Upper lobe of right lung (tissue), 1 donor: ENCODE measurements at regions not wholly inside any gene's neighbourhood (a gene's known extent, or its start where the extent isn't known, plus 50 kb on each side); places are given as distances from the start of the nearest gene placed in this dataset.

ENCODE experiments used
- ATAC-seq: fragments of 200-7000 bp; cut with Tn5 transposase; one replicate; pipeline ENCODE4 v1.9.1; 2020; ENCODE audit warnings: mild to moderate bottlenecking, moderate library complexity
- DNase-seq: peaks from one replicate; pipeline ENCODE4 v3.0.0-alpha.2; 2020
- H3K27ac ChIP-seq: fragments of 200-600 bp; one replicate; pipeline ENCODE4 v1.8.0; 2022
- H3K27me3 ChIP-seq: fragments of 200-600 bp; one replicate; pipeline ENCODE4 v1.8.0; 2022; ENCODE audit warnings: mild to moderate bottlenecking
- H3K36me3 ChIP-seq: fragments of 200-600 bp; one replicate; pipeline ENCODE4 v1.8.0; 2022
- H3K4me1 ChIP-seq: fragments of 200-600 bp; one replicate; pipeline ENCODE4 v1.8.0; 2022
- H3K4me3 ChIP-seq: fragments of 200-600 bp; one replicate; pipeline ENCODE4 v1.8.0; 2022; ENCODE audit warnings: mild to moderate bottlenecking
- H3K9me3 ChIP-seq: fragments of 200-600 bp; one replicate; pipeline ENCODE4 v1.8.0; 2022
- intact Hi-C: fragments of 100-400 bp; cut with DNase I; formaldehyde crosslinking; loops from one replicate; pipeline ENCODE4 v1.11.0; 2022
- TF ChIP-seq, protein P1 (sequence below): fragments of 200-600 bp; IDR thresholded peaks from one replicate; pipeline ENCODE4 v1.8.0; 2022; ENCODE audit warnings: antibody characterized with exemption
- donor health status: DM: no; HTN: yes; CAD: no; lungs with severe emphysema.

DNA sequence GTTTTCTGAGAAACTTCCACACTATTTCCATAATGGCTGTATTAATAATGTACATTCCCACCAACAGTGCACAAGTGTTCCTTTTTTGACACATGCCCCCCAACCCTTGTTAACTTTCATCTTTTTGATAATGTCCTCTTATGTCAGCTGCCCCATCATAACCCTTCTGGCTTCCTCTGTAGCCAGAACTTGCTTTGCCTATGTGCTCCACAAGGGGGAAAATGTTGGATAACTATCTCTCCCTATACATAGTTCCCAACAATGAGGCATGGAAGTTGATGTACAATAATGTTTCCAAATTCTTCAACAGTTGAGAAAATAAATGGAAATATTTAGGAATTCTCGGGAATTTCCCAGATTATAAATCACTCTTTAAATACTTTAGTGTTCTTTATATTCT, 142.9 kb downstream of the ASB9 start:
- no peaks in the 10 kb centered on the region for H3K27me3 ChIP-seq
- DNase-seq, result no peak
- no peaks in the 10 kb centered on the region for H3K4me1 ChIP-seq
- H3K36me3 ChIP-seq, result no peaks in the 10 kb centered on the region
- no peak overlapping the region for H3K27ac ChIP-seq
- ATAC-seq, result no peak
- H3K4me3 ChIP-seq, result no peak overlapping the region
- no peaks in the 10 kb centered on the region for H3K9me3 ChIP-seq
- intact Hi-C loops, result no loop called here
- TF ChIP-seq, protein P1, sequence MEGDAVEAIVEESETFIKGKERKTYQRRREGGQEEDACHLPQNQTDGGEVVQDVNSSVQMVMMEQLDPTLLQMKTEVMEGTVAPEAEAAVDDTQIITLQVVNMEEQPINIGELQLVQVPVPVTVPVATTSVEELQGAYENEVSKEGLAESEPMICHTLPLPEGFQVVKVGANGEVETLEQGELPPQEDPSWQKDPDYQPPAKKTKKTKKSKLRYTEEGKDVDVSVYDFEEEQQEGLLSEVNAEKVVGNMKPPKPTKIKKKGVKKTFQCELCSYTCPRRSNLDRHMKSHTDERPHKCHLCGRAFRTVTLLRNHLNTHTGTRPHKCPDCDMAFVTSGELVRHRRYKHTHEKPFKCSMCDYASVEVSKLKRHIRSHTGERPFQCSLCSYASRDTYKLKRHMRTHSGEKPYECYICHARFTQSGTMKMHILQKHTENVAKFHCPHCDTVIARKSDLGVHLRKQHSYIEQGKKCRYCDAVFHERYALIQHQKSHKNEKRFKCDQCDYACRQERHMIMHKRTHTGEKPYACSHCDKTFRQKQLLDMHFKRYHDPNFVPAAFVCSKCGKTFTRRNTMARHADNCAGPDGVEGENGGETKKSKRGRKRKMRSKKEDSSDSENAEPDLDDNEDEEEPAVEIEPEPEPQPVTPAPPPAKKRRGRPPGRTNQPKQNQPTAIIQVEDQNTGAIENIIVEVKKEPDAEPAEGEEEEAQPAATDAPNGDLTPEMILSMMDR, result no peak

DNA sequence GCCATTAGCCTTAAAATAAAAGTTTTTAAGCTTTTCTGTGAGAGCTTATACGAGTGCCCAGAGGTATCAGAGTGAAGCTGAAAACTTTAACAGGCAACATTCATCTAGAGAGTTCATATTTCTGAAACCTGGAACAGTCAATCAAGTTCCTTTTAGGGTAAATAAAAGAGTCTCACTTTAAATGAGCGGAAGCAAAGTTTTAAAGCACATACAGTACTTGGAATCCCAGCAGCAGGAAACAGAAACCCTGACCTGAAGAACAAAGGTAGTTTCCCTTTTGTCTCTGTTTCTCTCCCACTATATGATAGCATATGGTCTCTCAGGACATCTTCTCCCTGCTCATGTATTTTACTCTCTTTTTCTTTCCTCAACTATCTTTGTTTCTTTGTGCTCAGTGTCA, 153.0 kb downstream of the ASB9 start:
- TF ChIP-seq, protein P1, result no peak
- no peaks in the 10 kb centered on the region for H3K36me3 ChIP-seq
- no peak overlapping the region for H3K4me3 ChIP-seq
- no peaks in the 10 kb centered on the region for H3K27me3 ChIP-seq
- H3K9me3 ChIP-seq, result no peaks in the 10 kb centered on the region
- no peak for ATAC-seq
- H3K4me1 ChIP-seq, result no peaks in the 10 kb centered on the region
- DNase-seq, result no peak
- intact Hi-C loops, result no loop called here
- no peak overlapping the region for H3K27ac ChIP-seq

DNA sequence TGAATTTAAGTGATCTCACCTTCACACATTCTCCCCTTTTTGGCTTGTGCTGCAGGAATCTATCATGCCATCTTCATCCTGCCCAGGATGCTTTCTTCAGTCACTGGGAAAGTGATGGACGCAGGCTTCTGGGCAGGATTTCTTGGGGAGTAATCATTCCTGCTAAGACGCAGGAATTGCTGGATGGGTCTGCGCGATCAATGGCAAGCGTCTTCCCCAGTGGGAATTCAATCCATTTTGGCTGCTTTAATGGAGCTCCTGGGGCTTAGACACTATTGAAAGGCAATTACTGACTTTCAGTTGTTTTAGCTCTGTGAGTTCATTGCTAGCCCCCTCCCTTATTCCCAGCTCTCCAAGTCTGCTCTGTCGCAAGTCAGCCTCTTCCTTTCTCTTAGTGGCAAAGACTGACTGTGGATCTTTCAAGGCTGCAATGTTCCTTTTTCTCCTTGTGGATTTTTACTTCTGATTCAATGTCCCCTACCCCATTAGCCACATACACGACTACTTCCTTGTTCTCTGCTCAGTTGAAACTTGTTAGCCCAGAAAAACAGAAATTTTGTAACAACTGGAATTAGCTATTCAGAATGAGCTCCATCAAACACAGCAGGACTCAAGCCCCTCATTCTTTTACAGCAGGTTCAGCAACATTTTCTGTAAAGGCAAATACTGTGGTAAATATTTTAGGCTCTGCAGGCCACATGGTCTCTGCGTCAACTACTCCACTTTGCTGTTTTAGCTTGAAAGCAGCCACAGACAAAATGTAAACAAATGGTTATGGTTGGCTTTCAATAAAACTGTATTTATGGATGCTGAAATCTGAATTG, 154.9 kb downstream of the ASB9 start:
- no peak for ATAC-seq
- intact Hi-C loops, result no loop called here
- no peaks in the 10 kb centered on the region for H3K36me3 ChIP-seq

GRCh38 chrX:15107367-15107988, 162.4 kb downstream of the ASB9 start:
- Histone ChIP-seq H3K4me1 (no peaks in the 10 kb centered on the region), H3K9me3 (no peaks in the 10 kb centered on the region), H3K4me3 (no peak overlapping the region), H3K27me3 (no peaks in the 10 kb centered on the region), H3K36me3 (no peaks in the 10 kb centered on the region), H3K27ac (no peak overlapping the region)
- TF ChIP-seq, protein P1, result no peak
- no peak for ATAC-seq
- DNase-seq, result no peak
- intact Hi-C loops, result no loop called here

More for the DNA sequence above, 154.9 kb downstream of the ASB9 start:
- DNase-seq, result no peak
- Histone ChIP-seq H3K9me3 (no peaks in the 10 kb centered on the region), H3K27ac (no peak overlapping the region), H3K4me3 (no peak overlapping the region), H3K4me1 (no peaks in the 10 kb centered on the region), H3K27me3 (no peaks in the 10 kb centered on the region)
- TF ChIP-seq, protein P1, result no peak

DNA sequence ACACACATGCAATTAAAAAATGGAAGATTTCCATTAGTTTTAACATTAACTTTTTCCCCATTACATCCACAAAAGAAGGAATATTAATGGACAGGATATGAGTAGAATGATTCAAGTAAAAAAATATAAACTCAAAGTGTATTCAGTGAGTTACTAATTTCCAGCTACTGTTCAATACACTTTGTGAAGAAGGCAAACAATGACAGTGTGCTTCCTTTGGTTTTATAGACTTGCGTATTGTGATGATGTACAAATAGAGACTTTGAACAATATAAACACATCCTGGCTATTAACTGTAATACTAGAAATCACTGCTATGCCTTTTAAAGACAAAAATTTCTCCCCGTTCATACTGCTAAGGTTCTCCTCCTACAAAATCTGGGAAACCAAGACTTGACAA, 171.4 kb downstream of the ASB9 start:
- DNase-seq (no peak), ATAC-seq (no peak)
- Histone ChIP-seq H3K9me3 (no peaks in the 10 kb centered on the region), H3K27me3 (no peaks in the 10 kb centered on the region), H3K4me1 (no peaks in the 10 kb centered on the region), H3K4me3 (no peak overlapping the region), H3K27ac (no peak overlapping the region), H3K36me3 (no peaks in the 10 kb centered on the region)
- intact Hi-C loops, result no loop called here
- TF ChIP-seq, protein P1, result no peak
